RPMI8226 (cell line): ENCODE measurements at regions not wholly inside any gene's neighbourhood (a gene's known extent, or its start where the extent isn't known, plus 50 kb on each side); places are given as distances from the start of the nearest gene placed in this dataset.

Experiments used
- DNase-seq: peaks from one replicate; pipeline ENCODE4 v3.0.0-alpha.2; 2015

DNA sequence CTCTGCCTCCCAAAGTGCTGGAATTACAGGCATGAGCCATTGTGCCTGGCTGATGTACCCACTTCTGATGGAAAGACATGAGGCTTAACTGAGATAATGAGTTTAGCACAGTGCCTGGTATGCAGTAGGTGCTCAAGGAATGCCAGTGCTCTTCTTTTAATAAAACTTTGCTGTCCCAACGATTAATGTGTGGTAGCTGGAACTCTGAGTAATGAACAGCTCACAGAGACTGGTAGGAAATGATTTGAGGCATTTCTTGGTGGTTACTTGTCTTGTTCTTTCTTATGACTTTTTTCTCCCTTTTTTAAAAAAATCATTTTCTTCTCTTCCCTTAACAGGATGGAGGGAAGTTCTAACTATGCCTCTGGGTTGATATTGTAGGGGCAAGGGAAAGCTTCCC is 235.7 kb upstream of the PWP1 start:
- DNase-seq: no peak

DNA sequence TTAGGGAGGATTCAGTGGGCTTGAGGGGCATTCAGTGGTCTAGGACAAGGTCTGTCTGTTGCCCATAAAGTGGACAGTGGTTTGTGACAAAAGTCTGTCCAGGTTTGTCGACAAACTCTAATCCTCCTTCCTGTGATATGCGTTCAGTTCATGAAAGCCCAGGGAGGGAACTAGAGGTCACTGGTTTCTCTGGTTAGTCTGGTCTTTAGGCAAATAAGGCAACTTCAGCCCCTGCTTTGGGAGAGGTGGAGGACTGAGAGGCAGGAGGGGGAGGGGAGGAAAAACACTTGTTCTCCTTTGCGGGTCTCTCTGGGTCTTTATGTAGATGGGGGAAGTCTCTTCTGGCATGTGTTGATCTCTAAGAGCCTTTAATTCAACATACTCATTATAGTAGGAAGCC is 235.1 kb upstream of the PWP1 start:
- no peak for DNase-seq

- DNase-seq: no peak
Observed at GRCh38 chr12:107451246-107451645, 234.4 kb upstream of the PWP1 start.

GRCh38 chr12:107454109-107454830 is 231.3 kb upstream of the PWP1 start:
- no peak for DNase-seq

GRCh38 chr12:107457362-107457935 is 228.2 kb upstream of the PWP1 start:
- DNase-seq: no peak

- no peak for DNase-seq
Observed at GRCh38 chr12:107458163-107458562, 227.4 kb upstream of the PWP1 start.

DNA sequence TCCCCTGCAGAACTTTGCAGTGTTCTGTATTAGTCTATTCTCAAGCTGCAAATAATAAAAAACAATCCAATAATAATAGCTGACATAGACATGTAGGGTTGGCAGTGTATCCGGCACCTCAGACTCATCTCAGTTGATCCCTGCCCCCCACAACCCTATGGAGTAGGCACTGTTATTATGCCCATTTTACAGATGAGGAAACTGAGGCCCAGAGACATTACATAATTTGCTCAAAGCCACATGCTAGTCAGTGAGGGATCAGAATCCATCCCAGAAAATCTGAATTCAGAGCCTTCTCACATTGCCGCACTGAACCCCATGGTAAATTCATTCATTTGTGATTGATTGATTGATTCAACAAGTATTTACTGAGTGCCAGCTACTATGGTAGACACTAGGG is 226.6 kb upstream of the PWP1 start:
- DNase-seq: no peak

- no peak for DNase-seq
Observed at GRCh38 chr12:107459641-107460040, 226.0 kb upstream of the PWP1 start.

GRCh38 chr12:107461222-107461975 is 224.2 kb upstream of the PWP1 start:
- no peak for DNase-seq

- no peak for DNase-seq
Observed at GRCh38 chr12:107462428-107463332, 222.9 kb upstream of the PWP1 start.

DNA sequence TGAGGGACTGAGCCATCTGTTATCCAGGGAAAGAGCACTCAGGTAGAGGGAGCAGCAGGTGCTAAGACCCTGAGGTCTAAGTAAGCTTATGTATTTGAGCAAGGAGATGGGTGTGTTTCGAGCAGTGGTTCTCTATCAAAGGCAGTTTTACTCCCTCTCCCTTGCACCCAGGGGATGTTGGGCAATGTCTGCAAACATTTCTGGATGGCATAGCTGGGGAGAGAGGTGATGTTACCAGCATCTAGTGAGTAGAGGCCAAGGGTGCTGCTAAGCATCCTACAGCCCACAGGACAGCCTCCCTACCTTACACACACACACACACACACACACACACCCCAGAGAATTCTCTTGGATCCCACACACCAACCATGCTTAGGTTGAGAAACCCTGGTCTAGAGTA is 221.0 kb upstream of the PWP1 start:
- DNase-seq: no peak

DNA sequence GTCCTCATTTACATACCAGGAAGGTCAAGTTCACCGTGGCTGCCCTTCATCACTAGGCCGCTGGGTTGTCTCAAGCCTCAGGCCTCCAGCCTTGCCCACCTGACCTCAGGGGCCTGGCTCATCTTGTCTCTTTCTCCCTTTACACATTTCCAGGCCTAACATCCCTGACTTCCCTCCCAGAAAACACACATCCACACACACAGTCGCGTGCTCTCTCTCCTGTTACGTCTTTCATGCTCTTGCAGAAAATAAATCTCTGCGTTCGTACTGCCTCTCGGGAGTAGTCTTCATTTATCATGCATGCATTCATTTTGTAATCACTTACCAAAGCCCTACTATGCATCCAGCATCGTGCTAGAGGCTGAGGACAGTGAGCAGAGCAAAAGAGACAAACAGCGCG is 220.0 kb upstream of the PWP1 start:
- DNase-seq: no peak

DNA sequence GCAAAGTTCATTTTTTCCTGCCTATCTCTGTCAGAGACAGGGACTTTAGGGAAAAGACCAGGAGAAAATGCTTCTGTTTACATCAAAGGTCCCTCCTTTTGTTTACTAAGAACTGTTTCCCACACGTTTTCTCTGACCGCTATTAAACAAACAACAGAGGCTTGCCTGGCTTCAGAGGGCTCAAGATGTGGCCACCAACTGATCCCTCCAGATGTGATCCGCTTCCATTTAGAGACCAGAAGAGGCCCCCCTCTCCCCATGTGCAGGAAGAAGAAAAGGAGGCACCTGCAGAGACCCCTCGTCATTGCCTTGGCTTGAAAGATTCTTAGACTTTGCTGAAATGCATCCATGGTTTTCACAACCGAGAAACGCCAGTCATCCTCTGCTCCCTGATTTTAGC is 217.9 kb upstream of the PWP1 start:
- DNase-seq: no peak

- no peak for DNase-seq
Observed at GRCh38 chr12:107468182-107468581, 217.4 kb upstream of the PWP1 start.

GRCh38 chr12:107469011-107469410 is 216.6 kb upstream of the PWP1 start:
- no peak for DNase-seq

- DNase-seq: no peak
Observed at GRCh38 chr12:107470645-107471044, 215.0 kb upstream of the PWP1 start.

DNA sequence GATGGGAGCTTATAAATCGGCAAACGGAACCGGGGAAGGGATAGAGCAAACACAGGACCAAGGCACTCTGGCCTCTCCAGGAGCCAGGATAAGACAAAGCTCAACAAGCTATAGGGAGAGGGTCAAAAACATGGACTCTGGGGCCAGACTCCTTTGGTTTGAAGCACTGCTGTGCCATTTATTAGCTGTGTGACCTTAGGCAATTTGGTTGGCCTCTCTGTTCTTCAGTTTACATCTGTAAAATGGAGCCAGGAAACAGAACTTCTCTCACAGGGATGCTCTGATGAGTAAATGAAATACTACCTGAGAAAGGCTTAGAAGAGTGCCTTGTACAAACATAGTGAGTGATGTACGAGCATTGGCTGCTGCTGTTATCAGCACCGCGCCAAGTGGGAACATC is 213.3 kb upstream of the PWP1 start:
- DNase-seq: no peak

DNA sequence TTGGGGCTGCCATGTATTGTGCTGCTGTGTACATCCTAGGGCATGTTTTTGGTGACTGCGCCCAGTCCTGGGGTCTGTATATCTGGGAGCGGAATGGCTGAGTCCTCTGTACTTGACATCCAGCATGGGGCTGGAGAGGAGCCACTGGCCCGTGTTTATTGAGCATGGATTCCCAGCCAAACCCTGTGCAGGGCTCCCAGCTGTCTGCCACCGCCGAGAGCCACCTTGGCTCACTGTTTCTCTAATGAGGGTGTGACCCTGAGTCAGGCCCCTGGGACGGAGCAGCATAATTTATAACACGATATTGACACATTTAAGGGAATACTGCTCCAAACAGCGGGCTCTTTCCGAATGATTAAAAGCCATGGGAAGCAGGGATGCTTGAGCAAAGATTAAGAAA is 211.5 kb upstream of the PWP1 start:
- no peak for DNase-seq

DNA sequence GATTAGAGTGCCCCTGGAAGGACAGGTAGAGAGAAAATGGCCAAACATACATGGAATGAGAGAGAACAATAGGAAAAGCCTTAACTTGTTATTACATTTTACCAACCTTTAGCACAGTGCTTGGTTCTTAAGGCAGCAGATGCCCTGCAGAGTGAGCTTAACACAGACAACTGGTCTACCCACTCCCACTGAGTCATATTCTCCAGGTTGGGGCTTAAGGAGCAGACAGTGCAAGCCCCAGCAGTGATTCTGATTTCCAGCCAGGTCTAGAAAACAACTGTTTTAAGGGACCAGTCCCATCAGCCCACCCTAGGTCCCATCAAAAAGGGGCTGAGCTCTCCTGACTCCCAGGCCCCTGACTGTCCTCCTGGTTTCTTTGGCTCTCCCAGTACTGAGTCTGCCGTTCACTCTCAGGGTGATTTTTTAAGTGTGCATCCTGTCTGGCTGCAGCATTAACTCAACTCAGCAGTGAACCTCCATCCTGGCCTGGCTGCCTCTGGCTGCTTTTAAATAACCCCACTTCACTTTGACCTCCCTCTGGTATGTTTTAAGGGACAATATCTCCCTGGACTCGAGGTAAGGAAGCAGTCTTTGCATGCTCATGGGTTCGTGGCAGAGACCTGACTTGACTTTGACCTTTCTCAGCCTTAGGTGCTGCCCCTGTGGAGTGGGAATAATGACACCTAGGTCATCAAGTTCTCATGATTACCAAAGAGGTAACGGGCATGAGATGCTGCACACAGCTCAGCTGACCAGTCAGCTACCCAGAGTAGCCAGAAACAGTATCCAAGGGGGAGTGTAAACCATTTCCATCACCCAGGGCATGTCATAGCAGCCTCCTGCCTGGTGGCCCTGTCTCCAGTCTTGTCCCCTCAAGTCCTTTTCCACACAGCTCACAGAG is 210.7 kb upstream of the PWP1 start:
- no peak for DNase-seq

- no peak for DNase-seq
Observed at GRCh38 chr12:107475900-107476299, 209.7 kb upstream of the PWP1 start.

- DNase-seq: no peak
Observed at GRCh38 chr12:107477018-107477417, 208.6 kb upstream of the PWP1 start.

DNA sequence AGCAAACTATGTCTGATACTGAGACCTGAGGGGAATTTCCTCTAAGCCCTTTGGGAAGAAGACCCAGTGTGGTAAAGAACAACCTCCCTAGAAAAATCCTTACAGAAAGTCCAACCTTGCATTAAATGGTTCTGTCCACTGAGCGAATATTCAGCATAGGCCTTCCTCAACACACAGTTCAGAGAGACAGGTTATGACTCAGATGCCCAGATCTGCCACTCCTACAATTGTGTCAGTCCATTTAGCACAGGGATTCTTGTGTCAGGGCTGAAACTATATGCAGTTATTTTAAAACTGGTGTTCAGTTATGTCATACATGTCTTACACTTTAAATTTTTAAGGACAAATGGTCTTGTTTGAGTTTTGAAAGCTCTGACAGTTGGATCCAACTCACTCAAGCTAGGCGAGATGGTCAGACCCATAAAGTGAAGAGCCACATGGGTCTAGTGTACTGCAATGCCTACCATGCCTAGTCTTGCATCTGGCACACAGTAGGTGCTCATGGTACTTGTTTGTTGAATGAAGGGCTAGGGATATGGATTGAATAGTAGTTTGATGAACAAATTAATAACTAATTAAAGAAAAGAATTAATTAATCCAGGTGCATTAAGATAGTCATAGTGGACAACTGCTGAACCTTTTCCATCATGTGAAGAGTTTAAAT is 207.5 kb upstream of the PWP1 start:
- DNase-seq: no peak
